Activated CD4-positive, alpha-beta memory T cell treated with anti-CD3 and anti-CD28 coated beads, Interleukin-2, amount 10 ng/mL, durations not matched to agents 7 days and 5 days (primary cell): ENCODE measurements at regions not wholly inside any gene's neighbourhood (a gene's known extent, or its start where the extent isn't known, plus 50 kb on each side); places are given as distances from the start of the nearest gene placed in this dataset.

Experiments
- CTCF ChIA-PET: fragments of 350-600 bp; sonication (Branson Sonifier 250); formaldehyde crosslinking; loops from one replicate; lab custom pipeline; 2021; ENCODE audit warnings: antibody characterized with exemption, inconsistent platforms; lab: Charles Lee
- POLR2A ChIA-PET: fragments of 350-600 bp; sonication (Branson Sonifier 250); formaldehyde crosslinking; loops from one replicate; lab custom pipeline; 2021; ENCODE audit warnings: antibody characterized with exemption; lab: Charles Lee
- DNase-seq: peaks from one replicate; pipeline ENCODE4 v3.0.0-alpha.2; 2020
- H3K27ac Mint-ChIP-seq: one replicate; pipeline ENCODE4 v1.8.0; 2021; ENCODE audit warnings: mild to moderate bottlenecking, mixed read lengths
- H3K27me3 Mint-ChIP-seq: one replicate; pipeline ENCODE4 v1.8.0; 2021; ENCODE audit warnings: mixed read lengths
- H3K36me3 Mint-ChIP-seq: one replicate; pipeline ENCODE4 v1.8.0; 2021; ENCODE audit warnings: low read depth, mixed read lengths
- H3K4me1 Mint-ChIP-seq: one replicate; pipeline ENCODE4 v1.8.0; 2021; ENCODE audit warnings: mixed read lengths
- H3K4me3 Mint-ChIP-seq: one replicate; pipeline ENCODE4 v1.8.0; 2021; ENCODE audit warnings: mild to moderate bottlenecking, mixed read lengths
- H3K9me3 Mint-ChIP-seq: one replicate; pipeline ENCODE4 v1.8.0; 2021; ENCODE audit warnings: mixed read lengths

- H3K27ac Mint-ChIP-seq = no peak overlapping the region
- H3K9me3 Mint-ChIP-seq = peaks cover 4% of the 10 kb centered on the region
- no peaks in the 10 kb centered on the region for H3K4me1 Mint-ChIP-seq
- ChIA-PET POLR2A (no interaction called here), CTCF (no interaction called here)
- no peak overlapping the region for H3K4me3 Mint-ChIP-seq
- H3K36me3 Mint-ChIP-seq = no peaks in the 10 kb centered on the region
- H3K27me3 Mint-ChIP-seq = no peaks in the 10 kb centered on the region
- DNase-seq = no peak
Observed at GRCh38 chr3:24881239-24881638, 386.6 kb upstream of the THRB start.

- POLR2A ChIA-PET = no interaction called here
- H3K27me3 Mint-ChIP-seq = no peaks in the 10 kb centered on the region
- CTCF ChIA-PET = no interaction called here
- H3K4me1 Mint-ChIP-seq = no peaks in the 10 kb centered on the region
- no peak for DNase-seq
- no peak overlapping the region for H3K4me3 Mint-ChIP-seq
- no peaks in the 10 kb centered on the region for H3K36me3 Mint-ChIP-seq
- no peak overlapping the region for H3K27ac Mint-ChIP-seq
- peaks cover 4% of the 10 kb centered on the region for H3K9me3 Mint-ChIP-seq
Observed at GRCh38 chr3:24886501-24886900, 391.9 kb upstream of the THRB start.

GRCh38 chr3:24890012-24890411 is 395.4 kb upstream of the THRB start:
- Mint-ChIP-seq H3K4me3 (no peak overlapping the region), H3K27me3 (no peaks in the 10 kb centered on the region), H3K27ac (no peak overlapping the region), H3K9me3 (peaks cover 6% of the 10 kb centered on the region), H3K36me3 (no peaks in the 10 kb centered on the region), H3K4me1 (no peaks in the 10 kb centered on the region)
- ChIA-PET POLR2A (no interaction called here), CTCF (no interaction called here)
- DNase-seq = no peak

- Mint-ChIP-seq H3K27ac (no peak overlapping the region), H3K36me3 (no peaks in the 10 kb centered on the region), H3K4me3 (no peak overlapping the region), H3K9me3 (peaks cover 4% of the 10 kb centered on the region), H3K27me3 (no peaks in the 10 kb centered on the region), H3K4me1 (no peaks in the 10 kb centered on the region)
- no peak for DNase-seq
- POLR2A ChIA-PET = no interaction called here
- CTCF ChIA-PET = no interaction called here
Observed at GRCh38 chr3:24899373-24899772, 404.7 kb upstream of the THRB start.

GRCh38 chr3:24899901-24900603 is 405.4 kb upstream of the THRB start:
- no peak for DNase-seq
- CTCF ChIA-PET = no interaction called here
- H3K4me3 Mint-ChIP-seq = no peak overlapping the region
- H3K4me1 Mint-ChIP-seq = no peaks in the 10 kb centered on the region
- H3K9me3 Mint-ChIP-seq = peaks cover 4% of the 10 kb centered on the region
- H3K36me3 Mint-ChIP-seq = no peaks in the 10 kb centered on the region
- H3K27ac Mint-ChIP-seq = no peak overlapping the region
- H3K27me3 Mint-ChIP-seq = no peaks in the 10 kb centered on the region
- POLR2A ChIA-PET = no interaction called here

- H3K36me3 Mint-ChIP-seq = no peaks in the 10 kb centered on the region
- H3K27me3 Mint-ChIP-seq = no peaks in the 10 kb centered on the region
- no peak overlapping the region for H3K4me3 Mint-ChIP-seq
- POLR2A ChIA-PET = no interaction called here
- CTCF ChIA-PET = no interaction called here
- H3K4me1 Mint-ChIP-seq = no peaks in the 10 kb centered on the region
- peaks cover 4% of the 10 kb centered on the region for H3K9me3 Mint-ChIP-seq
- no peak for DNase-seq
- H3K27ac Mint-ChIP-seq = no peak overlapping the region
Observed at GRCh38 chr3:24905266-24905665, 410.6 kb upstream of the THRB start.

GRCh38 chr3:24907106-24907505 is 412.5 kb upstream of the THRB start:
- Mint-ChIP-seq H3K27me3 (no peaks in the 10 kb centered on the region), H3K4me1 (no peaks in the 10 kb centered on the region), H3K9me3 (peaks cover 6% of the 10 kb centered on the region), H3K27ac (no peak overlapping the region), H3K36me3 (no peaks in the 10 kb centered on the region), H3K4me3 (no peak overlapping the region)
- CTCF ChIA-PET = no interaction called here
- POLR2A ChIA-PET = no interaction called here
- DNase-seq = no peak

GRCh38 chr3:24911076-24911475 is 416.4 kb upstream of the THRB start:
- no peaks in the 10 kb centered on the region for H3K4me1 Mint-ChIP-seq
- H3K4me3 Mint-ChIP-seq = no peak overlapping the region
- ChIA-PET CTCF (no interaction called here), POLR2A (no interaction called here)
- H3K27ac Mint-ChIP-seq = no peak overlapping the region
- no peaks in the 10 kb centered on the region for H3K36me3 Mint-ChIP-seq
- no peaks in the 10 kb centered on the region for H3K27me3 Mint-ChIP-seq
- DNase-seq = no peak
- peaks cover 4% of the 10 kb centered on the region for H3K9me3 Mint-ChIP-seq

- no peaks in the 10 kb centered on the region for H3K27me3 Mint-ChIP-seq
- H3K27ac Mint-ChIP-seq = no peak overlapping the region
- ChIA-PET POLR2A (no interaction called here), CTCF (no interaction called here)
- no peaks in the 10 kb centered on the region for H3K36me3 Mint-ChIP-seq
- DNase-seq = no peak
- peaks cover 6% of the 10 kb centered on the region for H3K9me3 Mint-ChIP-seq
- H3K4me1 Mint-ChIP-seq = no peaks in the 10 kb centered on the region
- no peak overlapping the region for H3K4me3 Mint-ChIP-seq
Observed at GRCh38 chr3:24915639-24916038, 421.0 kb upstream of the THRB start.

GRCh38 chr3:24917908-24918307 is 423.3 kb upstream of the THRB start:
- Mint-ChIP-seq H3K27me3 (no peaks in the 10 kb centered on the region), H3K27ac (no peak overlapping the region), H3K4me3 (no peak overlapping the region), H3K4me1 (no peaks in the 10 kb centered on the region), H3K36me3 (no peaks in the 10 kb centered on the region), H3K9me3 (peaks cover 2% of the 10 kb centered on the region)
- CTCF ChIA-PET = no interaction called here
- no peak for DNase-seq
- POLR2A ChIA-PET = no interaction called here

GRCh38 chr3:24923570-24923969 is 428.9 kb upstream of the THRB start:
- no peaks in the 10 kb centered on the region for H3K36me3 Mint-ChIP-seq
- POLR2A ChIA-PET = no interaction called here
- DNase-seq = no peak
- no peaks in the 10 kb centered on the region for H3K27me3 Mint-ChIP-seq
- H3K9me3 Mint-ChIP-seq = peaks cover 2% of the 10 kb centered on the region
- no peak overlapping the region for H3K4me3 Mint-ChIP-seq
- no peak overlapping the region for H3K27ac Mint-ChIP-seq
- CTCF ChIA-PET = no interaction called here
- H3K4me1 Mint-ChIP-seq = no peaks in the 10 kb centered on the region

GRCh38 chr3:24929521-24929920 is 434.9 kb upstream of the THRB start:
- H3K4me1 Mint-ChIP-seq = no peaks in the 10 kb centered on the region
- no peaks in the 10 kb centered on the region for H3K9me3 Mint-ChIP-seq
- H3K4me3 Mint-ChIP-seq = no peak overlapping the region
- no peaks in the 10 kb centered on the region for H3K36me3 Mint-ChIP-seq
- H3K27me3 Mint-ChIP-seq = no peaks in the 10 kb centered on the region
- POLR2A ChIA-PET = no interaction called here
- CTCF ChIA-PET = no interaction called here
- H3K27ac Mint-ChIP-seq = no peak overlapping the region
- no peak for DNase-seq

- Mint-ChIP-seq H3K36me3 (no peaks in the 10 kb centered on the region), H3K27ac (no peak overlapping the region), H3K9me3 (no peaks in the 10 kb centered on the region), H3K4me1 (no peaks in the 10 kb centered on the region), H3K4me3 (no peak overlapping the region), H3K27me3 (no peaks in the 10 kb centered on the region)
- ChIA-PET CTCF (no interaction called here), POLR2A (no interaction called here)
- DNase-seq = no peak
Observed at GRCh38 chr3:24933401-24933800, 438.8 kb upstream of the THRB start.

- ChIA-PET CTCF (no interaction called here), POLR2A (no interaction called here)
- H3K4me1 Mint-ChIP-seq = no peaks in the 10 kb centered on the region
- H3K9me3 Mint-ChIP-seq = no peaks in the 10 kb centered on the region
- H3K27ac Mint-ChIP-seq = no peak overlapping the region
- no peak overlapping the region for H3K4me3 Mint-ChIP-seq
- no peaks in the 10 kb centered on the region for H3K27me3 Mint-ChIP-seq
- DNase-seq = no peak
- H3K36me3 Mint-ChIP-seq = no peaks in the 10 kb centered on the region
Observed at GRCh38 chr3:24936574-24936973, 441.9 kb upstream of the THRB start.
